Activated T-cell treated with anti-CD3 and anti-CD28 coated beads, Interleukin-2, amount 50 U/mL, for 4 hours (primary cell): ENCODE measurements at regions not wholly inside any gene's neighbourhood (a gene's known extent, or its start where the extent isn't known, plus 50 kb on each side); places are given as distances from the start of the nearest gene placed in this dataset.
"Not testable (repeated sequence)": the region's sequence is repeated elsewhere in the genome, so short reads cannot be mapped to it uniquely, and the experiment has no call there.

Experiments used
- ATAC-seq, 2 donors: fragments of 200-7000 bp; cut with Tn5 transposase; one replicate each; pipeline ENCODE4 v1.10.0; 2021
- DNase-seq: peaks from one replicate; pipeline ENCODE4 v3.0.0-alpha.2; 2020
- H3K27me3 Mint-ChIP-seq: one replicate; pipeline ENCODE4 v1.8.0; 2021; ENCODE audit warnings: low read depth, mixed read lengths
- H3K36me3 Mint-ChIP-seq: one replicate; pipeline ENCODE4 v1.8.0; 2022; ENCODE audit warnings: mixed read lengths; ENCODE audit not compliant: insufficient read depth
- H3K4me1 Mint-ChIP-seq: one replicate; pipeline ENCODE4 v1.8.0; 2021; ENCODE audit warnings: low read depth, mixed read lengths
- H3K4me3 Mint-ChIP-seq: one replicate; pipeline ENCODE4 v1.8.0; 2021; ENCODE audit warnings: mild to moderate bottlenecking, moderate library complexity, mixed read lengths
- H3K9me3 Mint-ChIP-seq: one replicate; pipeline ENCODE4 v1.8.0; 2021; ENCODE audit warnings: mixed read lengths

GRCh38 chr11:97009613-97010012 is 619.8 kb downstream of the JRKL start:
- Mint-ChIP-seq H3K4me3 (no peak overlapping the region), H3K27me3 (no peaks in the 10 kb centered on the region)
- no peak for ATAC-seq

DNA sequence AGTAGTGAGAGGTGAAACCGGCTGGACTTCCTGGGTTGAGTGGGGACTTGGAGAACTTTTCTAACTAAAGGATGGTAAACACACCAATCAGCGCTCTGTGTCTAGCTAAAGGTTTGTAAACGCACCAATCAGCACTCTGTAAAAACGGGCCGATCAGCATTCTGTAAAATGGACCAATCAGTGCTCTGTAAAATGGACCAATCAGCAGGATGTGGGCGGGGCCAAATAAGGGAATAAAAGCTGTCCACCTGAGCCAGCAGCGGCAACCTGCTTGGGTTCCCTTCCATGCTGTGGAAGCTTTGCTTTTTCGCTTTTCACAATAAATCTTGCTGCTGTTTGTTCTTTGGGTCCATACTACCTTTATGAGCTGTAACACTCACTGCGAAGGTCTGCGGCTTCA is 621.2 kb downstream of the JRKL start:
- H3K4me1 Mint-ChIP-seq, H3K4me3 Mint-ChIP-seq, ATAC-seq, H3K27me3 Mint-ChIP-seq, H3K36me3 Mint-ChIP-seq, DNase-seq: not testable (repeated sequence)
- H3K9me3 Mint-ChIP-seq: peaks cover 12% of the 10 kb centered on the region

More at GRCh38 chr11:97009613-97010012, 619.8 kb downstream of the JRKL start:
- H3K9me3 Mint-ChIP-seq: peaks cover 5% of the 10 kb centered on the region
- no peaks in the 10 kb centered on the region for H3K4me1 Mint-ChIP-seq
- H3K36me3 Mint-ChIP-seq: no peaks in the 10 kb centered on the region
- no peak for DNase-seq

DNA sequence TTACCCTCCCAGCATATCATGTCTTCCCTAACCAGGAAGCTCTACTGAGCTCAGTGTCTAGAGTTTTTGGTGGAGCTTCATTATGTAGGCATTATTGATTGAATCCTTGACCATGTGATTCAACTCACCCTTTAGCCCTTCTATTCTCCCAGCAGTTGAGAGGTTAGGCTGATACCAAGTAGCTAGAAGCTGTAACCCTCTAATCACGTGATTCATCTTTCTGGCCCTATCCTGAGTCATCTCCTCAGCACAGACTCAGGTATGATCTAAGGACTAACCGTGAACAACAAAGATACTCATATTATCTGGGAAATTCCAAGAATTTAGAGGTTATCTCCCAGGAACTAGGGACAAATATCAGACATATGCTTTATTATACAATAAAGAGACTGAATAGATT is 625.5 kb downstream of the JRKL start:
- H3K9me3 Mint-ChIP-seq: peaks cover 16% of the 10 kb centered on the region
- no peak overlapping the region for H3K4me3 Mint-ChIP-seq
- no peaks in the 10 kb centered on the region for H3K27me3 Mint-ChIP-seq
- ATAC-seq: no peak
- no peaks in the 10 kb centered on the region for H3K36me3 Mint-ChIP-seq
- no peaks in the 10 kb centered on the region for H3K4me1 Mint-ChIP-seq
- no peak for DNase-seq

- Mint-ChIP-seq H3K27me3 (no peaks in the 10 kb centered on the region), H3K4me3 (no peak overlapping the region), H3K9me3 (peaks cover 16% of the 10 kb centered on the region), H3K4me1 (no peaks in the 10 kb centered on the region), H3K36me3 (no peaks in the 10 kb centered on the region)
- no peak for ATAC-seq
- DNase-seq: no peak
These were observed 629.5 kb downstream of the JRKL start for GRCh38 chr11:97019305-97019704.

DNA sequence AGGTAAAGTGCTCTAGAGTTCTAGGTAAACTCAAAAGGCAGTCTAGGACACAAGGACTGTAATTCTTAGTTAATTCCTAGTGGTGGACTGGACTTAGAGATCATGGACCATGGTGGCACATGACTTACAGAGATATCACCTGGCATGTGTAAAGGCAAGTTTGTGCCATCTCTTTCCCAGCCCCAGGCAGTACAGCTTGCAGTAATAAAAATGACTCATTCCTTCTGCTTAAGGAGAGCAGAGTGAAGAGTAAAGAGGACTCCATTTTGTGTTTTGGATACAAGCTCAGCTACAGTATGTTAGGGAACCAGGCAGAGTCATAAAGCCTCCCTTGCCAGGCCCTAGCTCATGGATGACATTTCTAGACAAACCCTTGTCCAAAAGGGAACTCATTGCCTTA is 629.9 kb downstream of the JRKL start:
- Mint-ChIP-seq H3K9me3 (peaks cover 16% of the 10 kb centered on the region), H3K4me3 (no peak overlapping the region), H3K36me3 (no peaks in the 10 kb centered on the region), H3K4me1 (no peaks in the 10 kb centered on the region), H3K27me3 (no peaks in the 10 kb centered on the region)
- no peak for ATAC-seq
- no peak for DNase-seq

GRCh38 chr11:97022955-97023354 is 633.1 kb downstream of the JRKL start:
- no peaks in the 10 kb centered on the region for H3K36me3 Mint-ChIP-seq
- peaks cover 7% of the 10 kb centered on the region for H3K9me3 Mint-ChIP-seq
- no peaks in the 10 kb centered on the region for H3K4me1 Mint-ChIP-seq
- DNase-seq (no peak), ATAC-seq (no peak)
- H3K27me3 Mint-ChIP-seq: no peaks in the 10 kb centered on the region
- H3K4me3 Mint-ChIP-seq: no peak overlapping the region

GRCh38 chr11:97028836-97029406 is 639.1 kb downstream of the JRKL start:
- DNase-seq (no peak), ATAC-seq (no peak)
- Mint-ChIP-seq H3K9me3 (no peaks in the 10 kb centered on the region), H3K36me3 (no peaks in the 10 kb centered on the region), H3K4me1 (no peaks in the 10 kb centered on the region), H3K27me3 (no peaks in the 10 kb centered on the region), H3K4me3 (no peak overlapping the region)

- Mint-ChIP-seq H3K9me3 (no peaks in the 10 kb centered on the region), H3K4me3 (no peak overlapping the region), H3K36me3 (no peaks in the 10 kb centered on the region), H3K27me3 (no peaks in the 10 kb centered on the region), H3K4me1 (no peaks in the 10 kb centered on the region)
- DNase-seq (no peak), ATAC-seq (no peak)
These were observed 643.4 kb downstream of the JRKL start for GRCh38 chr11:97033178-97033577.

DNA sequence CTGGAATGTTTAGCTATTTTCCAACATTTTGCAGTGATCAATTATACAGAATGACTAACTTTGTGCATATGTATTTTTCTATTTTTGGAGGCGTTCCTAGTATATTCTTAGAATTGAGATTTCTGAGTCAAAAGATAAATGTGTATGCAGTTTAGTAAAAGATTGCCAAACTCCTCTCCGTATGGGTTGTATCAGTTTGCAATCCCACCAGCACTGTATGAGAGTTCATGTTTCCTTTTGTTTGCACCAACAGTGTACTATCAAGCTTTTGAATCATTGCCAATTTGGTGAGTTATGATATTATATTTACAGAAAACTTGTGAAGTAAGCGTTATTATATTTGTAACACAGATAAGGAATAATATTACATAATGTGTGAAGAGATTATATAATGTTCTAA is 658.7 kb downstream of the JRKL start:
- H3K9me3 Mint-ChIP-seq: peaks cover 7% of the 10 kb centered on the region
- no peaks in the 10 kb centered on the region for H3K27me3 Mint-ChIP-seq
- ATAC-seq: no peak
- DNase-seq: no peak
- no peaks in the 10 kb centered on the region for H3K4me1 Mint-ChIP-seq
- no peak overlapping the region for H3K4me3 Mint-ChIP-seq
- H3K36me3 Mint-ChIP-seq: no peaks in the 10 kb centered on the region

DNA sequence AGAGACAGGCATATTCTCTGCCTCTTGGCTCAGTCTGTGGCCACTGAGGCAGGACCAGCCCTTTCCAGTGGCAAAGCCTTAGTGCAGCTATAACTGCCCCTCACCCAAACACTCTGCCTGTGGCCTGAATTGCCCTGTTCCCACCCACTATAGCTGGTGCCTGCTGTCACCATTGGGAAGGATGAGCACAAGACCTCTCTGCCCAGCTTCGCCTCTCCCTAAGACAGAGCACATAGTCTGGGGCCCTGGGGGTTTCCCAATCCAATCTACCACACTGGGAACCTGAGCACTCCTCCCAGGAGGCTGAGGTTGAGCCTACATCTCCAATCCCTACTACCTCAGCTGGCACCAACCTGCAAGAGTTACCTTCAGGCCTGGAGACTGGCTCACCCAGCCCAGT is 670.4 kb downstream of the JRKL start:
- ATAC-seq: no peak

GRCh38 chr11:97069160-97069559 is 679.3 kb downstream of the JRKL start:
- Mint-ChIP-seq H3K27me3 (no peaks in the 10 kb centered on the region), H3K9me3 (peaks cover 40% of the 10 kb centered on the region), H3K4me1 (no peaks in the 10 kb centered on the region), H3K4me3 (no peak overlapping the region), H3K36me3 (no peaks in the 10 kb centered on the region)
- DNase-seq: no peak
- no peak for ATAC-seq

More for the DNA sequence above, 670.4 kb downstream of the JRKL start:
- no peaks in the 10 kb centered on the region for H3K36me3 Mint-ChIP-seq
- DNase-seq: no peak
- no peak overlapping the region for H3K4me3 Mint-ChIP-seq
- H3K4me1 Mint-ChIP-seq: no peaks in the 10 kb centered on the region
- H3K27me3 Mint-ChIP-seq: no peaks in the 10 kb centered on the region
- peaks cover 34% of the 10 kb centered on the region for H3K9me3 Mint-ChIP-seq

DNA sequence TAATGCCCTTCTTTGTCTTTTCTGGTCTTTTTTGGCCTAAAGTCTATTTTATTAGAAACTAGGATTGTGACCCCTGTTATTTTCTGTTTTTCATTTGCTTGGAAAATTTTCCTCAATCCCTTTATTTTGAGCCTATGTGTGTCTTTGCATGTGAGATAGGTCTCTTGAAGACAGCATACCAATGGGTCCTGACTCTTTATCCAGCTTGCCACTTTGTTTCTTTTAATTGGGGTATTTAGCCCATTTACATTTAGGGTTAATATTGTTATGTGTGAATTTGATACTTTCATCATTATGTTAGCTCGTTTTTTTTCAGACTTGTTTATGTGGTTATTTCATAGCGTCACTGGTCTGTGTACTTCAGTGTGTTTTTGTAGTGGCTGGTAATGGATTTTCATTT is 682.6 kb downstream of the JRKL start:
- Mint-ChIP-seq H3K9me3 (peaks cover 31% of the 10 kb centered on the region), H3K4me1 (no peaks in the 10 kb centered on the region), H3K4me3 (no peak overlapping the region), H3K36me3 (no peaks in the 10 kb centered on the region), H3K27me3 (no peaks in the 10 kb centered on the region)
- DNase-seq (no peak), ATAC-seq (no peak)

- H3K4me3 Mint-ChIP-seq, H3K36me3 Mint-ChIP-seq, ATAC-seq, H3K4me1 Mint-ChIP-seq, H3K27me3 Mint-ChIP-seq, DNase-seq: not testable (repeated sequence)
- H3K9me3 Mint-ChIP-seq: peaks cover 24% of the 10 kb centered on the region
These were observed 686.9 kb downstream of the JRKL start for GRCh38 chr11:97076666-97077065.

DNA sequence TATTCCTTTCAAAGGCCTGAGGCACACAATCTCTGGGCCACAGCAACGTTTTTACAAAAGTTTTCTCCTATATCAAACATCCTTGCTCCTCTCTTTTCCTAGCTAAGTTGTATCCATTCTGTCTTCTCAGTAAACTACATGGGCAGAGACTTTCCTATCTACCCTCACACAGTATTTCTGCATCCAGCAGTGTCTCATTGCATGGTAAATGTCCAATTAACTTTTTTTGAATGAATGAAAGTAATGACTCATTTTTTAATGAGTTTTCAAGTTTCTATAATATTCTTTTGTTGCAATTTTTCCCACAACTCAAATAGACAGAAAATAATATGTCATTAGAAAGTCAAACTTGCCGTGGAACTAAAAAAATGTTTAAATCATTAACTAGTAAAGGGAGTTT is 688.6 kb downstream of the JRKL start:
- H3K4me3 Mint-ChIP-seq: no peak overlapping the region

GRCh38 chr11:97079244-97079643 is 689.4 kb downstream of the JRKL start:
- DNase-seq: no peak
- Mint-ChIP-seq H3K36me3 (no peaks in the 10 kb centered on the region), H3K27me3 (no peaks in the 10 kb centered on the region), H3K4me1 (no peaks in the 10 kb centered on the region), H3K4me3 (no peak overlapping the region), H3K9me3 (peaks cover 3% of the 10 kb centered on the region)
- no peak for ATAC-seq

More for the DNA sequence above, 688.6 kb downstream of the JRKL start:
- no peaks in the 10 kb centered on the region for H3K36me3 Mint-ChIP-seq
- ATAC-seq (no peak), DNase-seq (no peak)
- peaks cover 7% of the 10 kb centered on the region for H3K9me3 Mint-ChIP-seq
- H3K4me1 Mint-ChIP-seq: no peaks in the 10 kb centered on the region
- H3K27me3 Mint-ChIP-seq: no peaks in the 10 kb centered on the region

GRCh38 chr11:97087419-97087818 is 697.6 kb downstream of the JRKL start:
- H3K4me1 Mint-ChIP-seq: no peaks in the 10 kb centered on the region
- H3K4me3 Mint-ChIP-seq: no peak overlapping the region
- ATAC-seq: no peak
- peaks cover 12% of the 10 kb centered on the region for H3K9me3 Mint-ChIP-seq
- no peak for DNase-seq
- H3K36me3 Mint-ChIP-seq: no peaks in the 10 kb centered on the region
- H3K27me3 Mint-ChIP-seq: no peaks in the 10 kb centered on the region
